Endothelial cell of umbilical vein (primary cell): ENCODE measurements at regions not wholly inside any gene's neighbourhood (a gene's known extent, or its start where the extent isn't known, plus 50 kb on each side); places are given as distances from the start of the nearest gene placed in this dataset.

Source experiments
- BruUV-seq: library from RNA; stranded (reverse); fragments of 400-500 nt; replicated peaks from 2 replicates; lab custom pipeline; 2021; lab: Mats Ljungman, UMichigan
- CTCF ChIA-PET: fragments of 300-600, 350-600 bp; sonication (Branson Sonifier 250); formaldehyde crosslinking; loops from one replicate; lab custom pipeline; 2021; ENCODE audit warnings: antibody characterized with exemption, inconsistent platforms; lab: Charles Lee
- POLR2A ChIA-PET: fragments of 300-600, 350-600 bp; sonication (Branson Sonifier 250); formaldehyde crosslinking; loops from one replicate; lab custom pipeline; 2021; ENCODE audit warnings: antibody characterized with exemption, inconsistent platforms; lab: Charles Lee
- DNase-seq: peaks from one replicate; pipeline ENCODE4 v3.0.0-alpha.2; 2011; ENCODE audit warnings: low read depth, low spot score
- FAIRE-seq: peaks from 2 replicates; lab custom pipeline; 2011; peaks lifted over from hg19 to GRCh38; lab: Jason Lieb, UNC
- H2AFZ ChIP-seq: 2 replicates; pipeline ENCODE4 v1.6.0; 2012; ENCODE audit warnings: low read depth, low read length, control low read depth, inconsistent platforms
- H3K27ac ChIP-seq: 2 replicates; pipeline ENCODE4 v1.5.1; 2011; ENCODE audit warnings: low read depth, mild to moderate bottlenecking, control low read depth, low read length, moderate library complexity; ENCODE audit not compliant: insufficient read depth
- H3K27me3 ChIP-seq, 2 experiments: 2 replicates each; pipeline versions ENCODE4 v1.6.0 to v1.6.1; 2011; ENCODE audit warnings: low read length in 2 of 2, mixed read lengths in 1 of 2; ENCODE audit not compliant: control insufficient read depth in 2 of 2, insufficient read depth in 2 of 2
- H3K36me3 ChIP-seq, 2 experiments: 2 replicates in 1 of 2; 3 replicates in 1 of 2; pipeline ENCODE4 v1.5.1; 2011; ENCODE audit warnings: low read length in 2 of 2, mild to moderate bottlenecking in 1 of 2, moderate library complexity in 1 of 2; ENCODE audit not compliant: control insufficient read depth in 2 of 2, insufficient read depth in 2 of 2; ENCODE audit errors: extremely low read depth in 1 of 2
- H3K4me1 ChIP-seq: 3 replicates; pipeline ENCODE4 v1.5.1; 2011; ENCODE audit warnings: mild to moderate bottlenecking, low read length; ENCODE audit not compliant: control insufficient read depth, insufficient read depth; ENCODE audit errors: extremely low read depth
- H3K4me2 ChIP-seq: 2 replicates; pipeline ENCODE4 v1.6.1; 2011; ENCODE audit warnings: low read length, control low read depth, mixed read lengths; ENCODE audit not compliant: insufficient read depth
- H3K4me3 ChIP-seq, 3 experiments: fragments of 200-600 bp in 1 of 3; sonication (generic), shearing (Covaris generic) in 1 of 3; replicated peaks in 1 of 3; 2 replicates each; pipeline ENCODE4 v1.5.1; 2011 to 2016; ENCODE audit warnings: control low read depth in 3 of 3, low read length in 3 of 3, mild to moderate bottlenecking in 2 of 3, inconsistent platforms in 1 of 3, low read depth in 1 of 3, moderate library complexity in 1 of 3; ENCODE audit not compliant: insufficient read depth in 1 of 3
- H3K79me2 ChIP-seq: 2 replicates; pipeline ENCODE4 v1.6.0; 2012; ENCODE audit warnings: low read length, inconsistent platforms; ENCODE audit not compliant: control insufficient read depth, insufficient read depth
- H3K9ac ChIP-seq: replicated peaks from 2 replicates; pipeline ENCODE3; 2011; ENCODE audit warnings: low read length, control low read depth; ENCODE audit not compliant: insufficient read depth; ENCODE audit errors: extremely low read depth
- H3K9me1 ChIP-seq: replicated peaks from 3 replicates; pipeline ENCODE4 v1.6.0; 2011; ENCODE audit warnings: mild to moderate bottlenecking, low read length; ENCODE audit not compliant: control insufficient read depth, insufficient read depth; ENCODE audit errors: extremely low read depth
- H3K9me3 ChIP-seq: replicated peaks from 2 replicates; pipeline ENCODE4 v1.5.1; 2012; ENCODE audit warnings: low read length, inconsistent platforms; ENCODE audit not compliant: control insufficient read depth, insufficient read depth
- H4K20me1 ChIP-seq: replicated peaks from 2 replicates; pipeline ENCODE3; 2011; ENCODE audit warnings: mild to moderate bottlenecking, low read length; ENCODE audit not compliant: control insufficient read depth, insufficient read depth; ENCODE audit errors: extremely low read depth
- EZH2 ChIP-seq: IDR thresholded peaks from 2 replicates; pipeline ENCODE4 v1.6.1; 2012; ENCODE audit warnings: borderline replicate concordance, low read depth, mild to moderate bottlenecking, moderate library complexity, low read length, inconsistent platforms; ENCODE audit not compliant: severe bottlenecking
- FOS ChIP-seq: IDR thresholded peaks from 2 replicates; pipeline ENCODE4 v1.6.1; 2011; ENCODE audit warnings: mild to moderate bottlenecking, low read length, moderate library complexity, borderline replicate concordance; ENCODE audit not compliant: insufficient read depth
- GATA2 ChIP-seq: IDR thresholded peaks from 2 replicates; pipeline ENCODE4 v1.7.0; 2011; ENCODE audit warnings: low read depth, mild to moderate bottlenecking, moderate library complexity, mixed read lengths, low read length; ENCODE audit not compliant: insufficient read length, insufficient read depth
- MAX ChIP-seq: IDR thresholded peaks from 2 replicates; pipeline ENCODE4 v1.6.1; 2011; ENCODE audit not compliant: insufficient read depth, insufficient read length
- MYC ChIP-seq: IDR thresholded peaks from one replicate; pipeline ENCODE4 v1.6.1; 2011; ENCODE audit warnings: mild to moderate bottlenecking, low read depth, low read length
- POLR2AphosphoS5 ChIP-seq: IDR thresholded peaks from 2 replicates; pipeline ENCODE4 v1.6.1; 2012; ENCODE audit warnings: low read depth, mild to moderate bottlenecking, control low read depth, low read length, moderate library complexity; ENCODE audit not compliant: insufficient read depth
- dilution Hi-C: fragments of 300-500 bp; cut with MboI; formaldehyde crosslinking; loops from one replicate; pipeline ENCODE4 v1.15.0; 2019; ENCODE audit warnings: low sequenced_read_pairs; ENCODE audit not compliant: extremely low pct_ligation_motif_present
- intact Hi-C: fragments of 100-400 bp; cut with micrococcal nuclease; formaldehyde crosslinking; loops from one replicate; pipeline ENCODE4 v1.10.0; 2022

- no peaks in the 10 kb centered on the region for H3K4me1 ChIP-seq
- H3K27ac ChIP-seq = no peak overlapping the region
- ChIA-PET CTCF (no interaction called here), POLR2A (no interaction called here)
- intact Hi-C loops = no loop called here
- no peaks in the 10 kb centered on the region for H3K9me1 ChIP-seq
- no peaks in the 10 kb centered on the region for H3K36me3 ChIP-seq
- no peak overlapping the region for H3K9ac ChIP-seq
- H2AFZ ChIP-seq = no peak overlapping the region
- TF ChIP-seq EZH2 (no peak), GATA2 (no peak), MYC (no peak), FOS (no peak), MAX (no peak)
- BruUV-seq = no TSS peak
- dilution Hi-C loops = no loop called here
- no peaks in the 10 kb centered on the region for H3K79me2 ChIP-seq
- FAIRE-seq (no peak), DNase-seq (no peak)
- H3K4me2 ChIP-seq = no peak overlapping the region
- H3K27me3 ChIP-seq = no peaks in the 10 kb centered on the region
- H3K9me3 ChIP-seq = no peaks in the 10 kb centered on the region
- no peaks in the 10 kb centered on the region for H4K20me1 ChIP-seq
- H3K4me3 ChIP-seq = no peak overlapping the region
These were observed 100.5 kb upstream of the MDM1 start for GRCh38 chr12:68432622-68433021.

- H3K36me3 ChIP-seq = no peaks in the 10 kb centered on the region
- no peak overlapping the region for H3K9ac ChIP-seq
- H3K4me3 ChIP-seq = no peak overlapping the region
- DNase-seq = no peak
- no peaks in the 10 kb centered on the region for H4K20me1 ChIP-seq
- BruUV-seq = no TSS peak
- H2AFZ ChIP-seq = no peak overlapping the region
- H3K9me1 ChIP-seq = no peaks in the 10 kb centered on the region
- dilution Hi-C loops = no loop called here
- H3K27me3 ChIP-seq = no peaks in the 10 kb centered on the region
- intact Hi-C loops = no loop called here
- no peak for FAIRE-seq
- no peaks in the 10 kb centered on the region for H3K4me1 ChIP-seq
- CTCF ChIA-PET = interaction anchor here (1.4 kb wide), 1 partner anchor 9 kb away, joined by 3 read pairs; no protein-coding TSS in a partner anchor
- no peak overlapping the region for H3K4me2 ChIP-seq
- H3K27ac ChIP-seq = no peak overlapping the region
- H3K79me2 ChIP-seq = no peaks in the 10 kb centered on the region
- TF ChIP-seq GATA2 = no peak
- no peak for TF ChIP-seq FOS
- no peak for TF ChIP-seq POLR2AphosphoS5
- POLR2A ChIA-PET = no interaction called here
- H3K9me3 ChIP-seq = no peaks in the 10 kb centered on the region
These were observed 102.5 kb upstream of the MDM1 start for GRCh38 chr12:68434391-68435298.
